Heart left ventricle (tissue), 16 donors: ENCODE measurements at regions not wholly inside any gene's neighbourhood (a gene's known extent, or its start where the extent isn't known, plus 50 kb on each side); places are given as distances from the start of the nearest gene placed in this dataset.

Experiments used
- ATAC-seq, 4 donors: fragments of 200-7000 bp; cut with Tn5 transposase; one replicate each; pipeline ENCODE4 v1.9.1; 2020 to 2022; ENCODE audit warnings: moderate library complexity in 4 of 4, mild to moderate bottlenecking in 3 of 4, moderate number of reproducible peaks in 1 of 4
- DNase-seq, 5 donors: peaks; one replicate each; pipeline ENCODE4 v3.0.0-alpha.2; 2020
- H3K27ac ChIP-seq, 12 donors: fragments of 200-600 bp; sonication (generic) in 4 of 12; one replicate each; pipeline versions ENCODE4 v1.5.0 to v1.8.0; 2016 to 2022; ENCODE audit warnings: mild to moderate bottlenecking in 2 of 12
- H3K27me3 ChIP-seq, 9 donors: fragments of 200-600 bp; sonication (generic) in 2 of 9; one replicate each; pipeline versions ENCODE4 v1.5.1 to v1.8.0; 2016 to 2022; ENCODE audit warnings: mild to moderate bottlenecking in 3 of 9
- H3K36me3 ChIP-seq, 9 donors: fragments of 200-600 bp; sonication (generic) in 2 of 9; one replicate each; pipeline versions ENCODE4 v1.5.0 to v1.8.0; 2018 to 2022; ENCODE audit warnings: mild to moderate bottlenecking in 2 of 9
- H3K4me1 ChIP-seq, 12 donors: fragments of 200-600 bp; sonication (generic) in 4 of 12; one replicate each; pipeline versions ENCODE4 v1.5.0 to v1.8.0; 2016 to 2022; ENCODE audit warnings: mild to moderate bottlenecking in 3 of 12
- H3K4me3 ChIP-seq, 12 donors: fragments of 200-600 bp; sonication (generic) in 4 of 12; one replicate each; pipeline versions ENCODE4 v1.5.0 to v1.8.0; 2017 to 2022; ENCODE audit warnings: mild to moderate bottlenecking in 9 of 12, moderate library complexity in 4 of 12
- H3K9me3 ChIP-seq, 12 donors: fragments of 200-600 bp; sonication (generic) in 4 of 12; one replicate each; pipeline versions ENCODE4 v1.5.0 to v1.8.0; 2016 to 2022; ENCODE audit warnings: mild to moderate bottlenecking in 1 of 12
- CTCF ChIP-seq, 12 donors: fragments of 200-600 bp; sonication (generic) in 4 of 12; IDR thresholded peaks; one replicate each; pipeline versions ENCODE4 v1.5.0 to v1.8.0; 2018 to 2022; ENCODE audit warnings: antibody characterized with exemption in 12 of 12, mild to moderate bottlenecking in 5 of 12
- POLR2A ChIP-seq, 2 donors: fragments of 450-650 bp; IDR thresholded peaks; one replicate each; pipeline ENCODE4 v1.6.1; 2017; ENCODE audit warnings: antibody characterized with exemption in 2 of 2, mild to moderate bottlenecking in 2 of 2, moderate library complexity in 2 of 2
- whole genome bisulfite sequencing, 4 donors: extraction: QIAGEN DNeasy Blood & Tissue Kit in 2 of 4; methylation state at CpG; one replicate each; pipeline versions ENCODE4 v1.1.5 to v1.1.7; 2013 to 2018; 5-methylcytosine and 5-hydroxymethylcytosine counted together
- intact Hi-C, 10 donors: fragments of 100-400 bp; cut with DNase I; formaldehyde crosslinking; loops; one replicate each; pipeline versions ENCODE4 v1.11.1 to v1.14.2; 2022
- donor health status: ischemic (EF 13 %, LVEDD 7.1; RV severe dilation, severe dysfunction).
- donor health status: healthy with polysubstance abuse.
- donor health status: DM: no; HTN: yes; CAD: no.
- donor health status: DM: no; HTN: no; CAD: no.
- donor health status: ischemic (EF 25% LVEDD 6.9; RV normal size, moderate dysfunction).
- donor health status: ischemic (EF 25% LVEDD 5.7; RV mildly dilated, moderate dysfunction).
- donor health status: healthy.
- donor health status: DM: yes; HTN: yes; CAD: no.
- donor health status: ischemic (EF 35%, LVEDD 5.7; RV mildly dilated, moderate dysfunction).
- donor health status: nonischemic (EF 11% LVEDD 7.7; RV severe dilation, severe dysfunction).
- donor health status: DM: yes; HTN: yes; CAD: no.
- donor health status: PGD.
- donor health status: ischemic (EF 29% LVEDD 5.4; RV normal size, mild dysfunction).
- donor health status: nonischemic (EF 23%, LVEDD 6.1; RV moderate dilation, normal function).

- Histone ChIP-seq H3K27ac (no peak overlapping the region), H3K9me3 (no peaks in the 10 kb centered on the region), H3K36me3 (no peaks in the 10 kb centered on the region), H3K4me3 (no peak overlapping the region), H3K27me3 (peaks cover 0 to 17% (median 3%) of the 10 kb centered on the region in 9 donors), H3K4me1 (peaks cover 0 to 5% (median 0%) of the 10 kb centered on the region in 12 donors)
- intact Hi-C loops, result no loop called here
- TF ChIP-seq POLR2A (IDR thresholded peaks at IDR 0.05) (no peak), CTCF (IDR thresholded peaks at IDR 0.05) (no peak)
- 88 to 94% (median 91%) methylated on average over 5 of the region's 5 CpGs for WGBS, 4 donors
- DNase-seq, result no peak
- no peak for ATAC-seq
Observed at GRCh38 chr1:29958271-29958670, 721.9 kb downstream of the PTPRU start.

- H3K9me3 ChIP-seq, result no peaks in the 10 kb centered on the region
- WGBS, 4 donors, result 89 to 95% (median 94%) methylated on average over 4 of the region's 4 CpGs
- no peak for TF ChIP-seq CTCF (IDR thresholded peaks at IDR 0.05)
- TF ChIP-seq POLR2A (IDR thresholded peaks at IDR 0.05), result no peak
- DNase-seq, result no peak
- intact Hi-C loops, result no loop called here
- no peak for ATAC-seq
- peaks cover 0 to 17% (median 0%) of the 10 kb centered on the region in 9 donors for H3K27me3 ChIP-seq
- no peaks in the 10 kb centered on the region for H3K36me3 ChIP-seq
- no peak overlapping the region for H3K27ac ChIP-seq
- H3K4me1 ChIP-seq, result no peaks in the 10 kb centered on the region
- no peak overlapping the region for H3K4me3 ChIP-seq
Observed at GRCh38 chr1:29956349-29957030, 720.2 kb downstream of the PTPRU start.

GRCh38 chr1:29954591-29954990 lies 718.3 kb downstream of the PTPRU start:
- DNase-seq (no peak), ATAC-seq (no peak)
- H3K27me3 ChIP-seq, result peaks cover 0 to 6% (median 0%) of the 10 kb centered on the region in 9 donors
- H3K4me3 ChIP-seq, result no peak overlapping the region
- no peaks in the 10 kb centered on the region for H3K4me1 ChIP-seq
- H3K9me3 ChIP-seq, result no peaks in the 10 kb centered on the region
- no peak overlapping the region for H3K27ac ChIP-seq
- TF ChIP-seq POLR2A (IDR thresholded peaks at IDR 0.05), result no peak
- TF ChIP-seq CTCF (IDR thresholded peaks at IDR 0.05), result no peak
- no peaks in the 10 kb centered on the region for H3K36me3 ChIP-seq
- 80 to 83% (median 82%) methylated on average over 3 of the region's 3 CpGs for WGBS, 4 donors
- intact Hi-C loops, result no loop called here

GRCh38 chr1:29953961-29954360 lies 717.6 kb downstream of the PTPRU start:
- Histone ChIP-seq H3K27me3 (peaks cover 0 to 6% (median 0%) of the 10 kb centered on the region in 9 donors), H3K4me1 (no peaks in the 10 kb centered on the region), H3K9me3 (no peaks in the 10 kb centered on the region), H3K36me3 (no peaks in the 10 kb centered on the region), H3K27ac (no peak overlapping the region), H3K4me3 (no peak overlapping the region)
- ATAC-seq, result peak in 2 of 4 donors; percentile 15 to 32
- intact Hi-C loops, result no loop called here
- WGBS, 4 donors, result 32 to 39% (median 36%) methylated on average over 7 of the region's 7 CpGs
- no peak for TF ChIP-seq POLR2A (IDR thresholded peaks at IDR 0.05)
- TF ChIP-seq CTCF (IDR thresholded peaks at IDR 0.05), result no peak
- DNase-seq, result no peak
